HG02610 (cell line): ENCODE measurements at regions not wholly inside any gene's neighbourhood (a gene's known extent, or its start where the extent isn't known, plus 50 kb on each side); places are given as distances from the start of the nearest gene placed in this dataset.
"Not testable (repeated sequence)": the region's sequence is repeated elsewhere in the genome, so short reads cannot be mapped to it uniquely, and the experiment has no call there.

Source experiments
- ATAC-seq: cut with Tn5 transposase; IDR thresholded peaks from one replicate; pipeline ENCODE4 v1.9.1; 2021; ENCODE audit warnings: mild to moderate bottlenecking, moderate library complexity; ENCODE audit not compliant: unreplicated experiment

- not testable (repeated sequence) for ATAC-seq
These were observed 185.3 kb downstream of the COX18 start for GRCh38 chr4:72884225-72884624.

DNA sequence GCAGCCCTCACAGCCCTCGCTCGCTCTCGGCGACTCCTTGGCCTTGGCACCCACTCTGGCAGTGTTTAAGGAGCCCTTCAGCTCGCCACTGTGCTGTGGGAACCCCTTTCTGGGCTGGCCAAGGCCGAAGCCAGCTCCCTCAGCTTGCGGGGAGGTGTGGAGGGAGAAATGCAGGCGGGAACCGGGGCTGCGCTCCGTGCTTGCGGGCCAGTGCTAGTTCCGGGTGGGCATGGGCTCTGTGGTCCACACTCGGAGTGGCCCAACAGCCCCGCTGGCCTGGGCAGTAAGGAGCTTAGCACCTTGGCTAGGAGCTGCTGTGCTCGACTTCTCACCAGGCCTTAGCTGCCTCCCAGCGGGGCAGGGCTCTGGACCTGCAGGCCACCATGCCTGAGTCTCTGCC lies 192.6 kb downstream of the COX18 start:
- ATAC-seq: no peak

DNA sequence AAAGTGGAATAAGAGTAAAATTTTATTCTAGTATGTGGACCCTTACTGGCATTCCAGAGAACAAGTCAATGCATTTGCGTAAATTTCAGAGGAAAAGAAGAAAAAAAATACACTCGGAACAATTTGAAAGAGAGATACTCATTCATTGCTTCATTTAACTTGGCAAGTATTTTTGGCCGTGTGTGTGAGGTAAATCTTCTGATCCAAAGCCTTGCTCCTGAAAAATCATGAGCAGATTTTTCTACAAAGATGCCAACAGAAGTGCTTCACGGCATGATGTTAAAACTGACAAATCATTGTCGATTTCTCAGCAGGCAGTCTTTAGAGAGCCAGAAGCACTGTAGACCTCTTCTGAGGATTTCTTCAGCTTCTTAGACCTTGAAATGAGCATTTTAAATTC lies 194.0 kb downstream of the COX18 start:
- no peak for ATAC-seq

- no peak for ATAC-seq
These were observed 194.4 kb downstream of the COX18 start for GRCh38 chr4:72875138-72875537.

DNA sequence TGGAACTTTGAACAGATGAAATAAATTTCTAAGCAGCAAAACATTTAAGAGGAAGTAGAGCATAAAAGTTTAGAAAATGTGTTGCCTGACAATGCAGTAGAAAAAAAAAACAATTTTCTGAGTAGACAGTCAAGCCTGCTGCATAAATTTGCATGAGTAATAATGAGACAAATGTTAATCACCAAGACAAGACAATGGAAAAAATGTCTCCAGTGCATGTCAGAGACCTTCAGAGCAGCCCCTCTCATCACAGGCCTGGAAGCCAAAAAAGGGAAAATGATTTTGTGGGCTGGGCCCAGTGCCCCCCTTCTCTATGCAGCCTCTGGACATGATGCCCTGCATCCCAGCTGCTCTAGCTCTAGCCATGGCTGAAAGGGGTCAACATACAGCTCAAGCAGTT lies 204.6 kb downstream of the COX18 start:
- no peak for ATAC-seq

GRCh38 chr4:72864277-72864676 lies 205.2 kb downstream of the COX18 start:
- not testable (repeated sequence) for ATAC-seq

- no peak for ATAC-seq
These were observed 208.8 kb downstream of the COX18 start for GRCh38 chr4:72860766-72861165.

DNA sequence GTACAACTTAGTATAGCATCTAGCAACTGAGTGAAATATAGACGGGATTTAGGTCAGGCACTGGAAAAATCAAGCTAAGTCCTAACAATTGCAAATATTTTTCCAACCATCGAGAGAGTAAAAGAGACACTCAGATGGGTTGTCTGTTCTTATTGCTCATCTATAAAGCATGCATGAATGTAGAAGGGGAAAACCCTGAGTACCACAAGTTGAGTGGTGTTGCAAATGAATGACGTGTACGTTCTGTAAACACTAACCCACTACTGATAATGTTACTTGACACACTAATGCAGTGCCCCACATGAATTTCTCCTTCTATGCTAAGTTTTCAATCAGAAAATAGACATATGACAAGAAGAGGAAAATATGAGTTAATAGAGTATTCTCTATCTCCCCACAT lies 211.2 kb downstream of the COX18 start:
- ATAC-seq: no peak

GRCh38 chr4:72857787-72858186 lies 211.7 kb downstream of the COX18 start:
- ATAC-seq: no peak

GRCh38 chr4:72857216-72857615 lies 212.3 kb downstream of the COX18 start:
- no peak for ATAC-seq

DNA sequence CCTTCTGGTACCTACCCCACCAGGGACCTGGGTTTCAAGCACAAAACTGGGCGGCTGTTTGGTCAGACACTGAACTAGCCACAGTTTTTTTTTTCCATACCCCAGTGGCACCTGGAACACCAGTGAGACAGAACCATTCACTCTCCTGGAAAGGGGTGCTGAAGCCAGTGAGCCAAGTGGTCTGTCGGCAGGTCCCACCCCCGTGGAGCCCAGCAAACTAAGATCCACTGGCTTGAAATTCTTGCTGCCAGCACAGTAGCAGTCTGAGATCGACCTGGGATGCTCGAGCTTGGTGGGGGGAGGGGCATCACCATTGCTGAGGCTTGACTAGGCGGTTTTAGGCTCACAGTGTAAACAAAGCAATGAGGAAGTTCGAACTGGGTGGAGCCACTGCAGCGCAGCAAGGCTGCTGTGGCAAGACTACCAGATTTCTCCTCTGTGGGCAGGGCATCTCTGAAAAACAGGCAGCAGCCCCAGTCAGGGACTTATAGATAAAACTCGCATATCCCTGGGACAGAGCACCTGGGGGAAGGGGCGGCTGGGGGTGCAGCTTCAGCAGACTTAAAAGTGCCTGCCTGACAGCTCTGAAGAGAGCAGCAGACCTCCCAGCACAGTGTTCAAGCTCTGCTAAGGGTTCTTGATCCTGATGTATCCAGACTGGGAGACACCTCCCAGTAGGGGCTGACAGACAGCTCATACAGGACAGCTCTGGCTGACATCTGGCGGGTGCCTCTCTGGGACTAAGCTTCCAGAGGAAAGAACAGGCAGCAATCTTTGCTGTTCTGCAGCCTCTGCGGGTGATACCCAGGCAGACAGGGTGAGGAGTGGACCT lies 223.0 kb downstream of the COX18 start:
- no peak for ATAC-seq

GRCh38 chr4:72843466-72843865 lies 226.1 kb downstream of the COX18 start:
- no peak for ATAC-seq

GRCh38 chr4:72842323-72842722 lies 227.2 kb downstream of the COX18 start:
- ATAC-seq: no peak

- ATAC-seq: not testable (repeated sequence)
These were observed 229.3 kb downstream of the COX18 start for GRCh38 chr4:72840166-72840565.

- no peak for ATAC-seq
These were observed 240.7 kb downstream of the COX18 start for GRCh38 chr4:72828864-72829263.

GRCh38 chr4:72827968-72828367 lies 241.5 kb downstream of the COX18 start:
- ATAC-seq: no peak

DNA sequence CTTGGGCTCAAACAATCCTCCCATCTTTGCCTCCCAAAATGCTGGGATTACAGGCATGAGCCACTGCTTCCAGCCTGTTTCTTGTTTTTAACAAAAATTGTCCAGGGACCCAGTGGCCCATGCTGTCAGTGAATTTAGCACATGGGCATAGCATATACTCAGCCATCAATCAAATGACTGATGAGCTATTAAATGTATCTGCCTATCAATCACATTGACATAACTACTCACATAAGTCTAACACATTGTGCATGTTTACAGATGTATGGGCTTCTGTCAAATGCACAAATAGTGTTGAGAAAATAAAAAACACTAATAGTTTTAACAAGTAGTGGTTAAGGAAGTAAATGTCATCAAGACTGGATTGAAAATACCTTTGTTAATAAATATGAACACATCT lies 249.4 kb downstream of the COX18 start:
- ATAC-seq: no peak

DNA sequence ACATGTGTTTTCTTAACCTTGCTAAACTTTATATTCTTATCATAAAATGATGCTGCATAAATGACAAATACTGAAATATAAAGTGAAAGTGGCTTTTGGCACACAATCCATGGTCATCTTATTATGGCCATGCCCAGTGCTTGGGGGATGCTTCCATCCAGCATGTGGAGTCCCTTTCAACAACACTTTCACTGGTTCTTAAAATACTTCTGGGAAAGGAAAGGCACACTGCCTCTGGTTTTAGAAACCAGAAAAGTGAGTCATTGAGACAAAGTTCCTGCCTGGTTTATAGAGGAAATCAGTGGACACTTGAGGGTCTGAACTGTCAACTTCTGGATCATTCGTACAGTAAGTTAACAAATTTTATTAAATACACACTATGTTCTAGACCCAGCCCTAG lies 248.0 kb upstream of the ADAMTS3 start:
- no peak for ATAC-seq

GRCh38 chr4:72814241-72814640 lies 245.2 kb upstream of the ADAMTS3 start:
- ATAC-seq: no peak

- ATAC-seq: no peak
These were observed 240.2 kb upstream of the ADAMTS3 start for GRCh38 chr4:72809208-72809607.

DNA sequence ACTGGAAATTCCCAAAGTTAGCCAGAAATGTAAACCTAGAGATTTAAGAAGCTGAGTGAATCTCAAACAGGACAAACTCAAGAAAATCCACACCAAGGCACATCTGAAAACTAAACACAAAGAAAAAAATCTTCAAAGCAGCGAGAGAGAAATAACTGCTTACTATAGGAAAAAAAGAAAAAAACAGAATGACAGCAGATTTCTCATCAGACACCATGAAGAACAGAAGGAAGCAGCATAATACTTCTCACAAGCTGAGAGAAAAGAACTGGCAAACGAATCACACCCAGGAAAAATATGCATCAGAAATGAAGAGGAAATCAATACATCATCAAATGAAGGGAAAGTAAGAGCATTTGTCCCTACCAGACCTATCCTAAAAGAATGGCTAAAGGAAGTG lies 236.3 kb upstream of the ADAMTS3 start:
- no peak for ATAC-seq

GRCh38 chr4:72797486-72797885 lies 228.5 kb upstream of the ADAMTS3 start:
- no peak for ATAC-seq

GRCh38 chr4:72791054-72791453 lies 222.0 kb upstream of the ADAMTS3 start:
- ATAC-seq: no peak
